ENCODE measurements at regions not wholly inside any gene's neighbourhood (a gene's known extent, or its start where the extent isn't known, plus 50 kb on each side); places are given as distances from the start of the nearest gene placed in this dataset.
A peak's percentile ranks its signal among the peaks of the same experiment; 100 is the strongest.

- TF ChIP-seq CTCF (conservative IDR thresholded peaks at IDR 0.05) = peak; percentile 35; the same call in 1 of the 2 replicates
- no peak for TF ChIP-seq EZH2 (IDR thresholded peaks at IDR 0.05; ENCODE audit: low read depth)
Observed at GRCh38 chr20:39289316-39289715, 327.2 kb downstream of the DHX35 start.
